H1 (cell line): ENCODE measurements at regions not wholly inside any gene's neighbourhood (a gene's known extent, or its start where the extent isn't known, plus 50 kb on each side); places are given as distances from the start of the nearest gene placed in this dataset.

Source experiments
- BACH1 ChIP-seq: IDR thresholded peaks from 2 replicates; pipeline ENCODE4 v1.6.1; 2012; ENCODE audit warnings: low read length, improper control_type of control experiment
- CHD2 ChIP-seq: IDR thresholded peaks from 2 replicates; pipeline ENCODE4 v1.6.1; 2012; ENCODE audit warnings: low read length, improper control_type of control experiment
- EP300 ChIP-seq, 2 experiments: IDR thresholded peaks; 1 replicate in 1 of 2; 2 replicates in 1 of 2; pipeline ENCODE4 v1.6.1; 2011 to 2012; ENCODE audit warnings: low read depth in 2 of 2, low read length in 2 of 2, mild to moderate bottlenecking in 2 of 2, borderline replicate concordance in 1 of 2, inconsistent platforms in 1 of 2, moderate library complexity in 1 of 2
- EZH2 ChIP-seq: fragments of 200-600 bp; sonication (generic); IDR thresholded peaks from 2 replicates; pipeline ENCODE4 v1.7.1; 2012; ENCODE audit warnings: low read depth, mild to moderate bottlenecking, moderate library complexity, low read length, inconsistent platforms; ENCODE audit not compliant: severe bottlenecking
- JUND ChIP-seq: IDR thresholded peaks from 2 replicates; pipeline ENCODE4 v1.6.1; 2011; ENCODE audit warnings: mild to moderate bottlenecking, improper control_type of control experiment, low read length
- POLR2A ChIP-seq, 2 experiments: IDR thresholded peaks; 1 replicate in 1 of 2; 2 replicates in 1 of 2; pipeline ENCODE4 v1.6.1; 2011; ENCODE audit warnings: low read depth in 2 of 2, low read length in 2 of 2, mild to moderate bottlenecking in 2 of 2; ENCODE audit errors: control extremely low read depth in 1 of 2
- POLR2AphosphoS5 ChIP-seq: IDR thresholded peaks from 2 replicates; pipeline ENCODE4 v1.6.1; 2011; ENCODE audit warnings: low read depth, low read length
- SIRT6 ChIP-seq: IDR thresholded peaks from one replicate; pipeline ENCODE4 v1.7.1; 2012; ENCODE audit warnings: low read length, inconsistent platforms
- SP2 ChIP-seq: IDR thresholded peaks from 2 replicates; pipeline ENCODE4 v1.6.1; 2012; ENCODE audit warnings: mild to moderate bottlenecking, low read length, inconsistent platforms
- TCF12 ChIP-seq: IDR thresholded peaks from 2 replicates; pipeline ENCODE4 v1.6.1; 2011; ENCODE audit warnings: low read depth, mild to moderate bottlenecking, low read length
- YY1 ChIP-seq: IDR thresholded peaks from 2 replicates; pipeline ENCODE4 v1.6.1; 2011; ENCODE audit warnings: low read depth, mild to moderate bottlenecking, low read length
- TF ChIP-seq, protein P1 (sequence below), 3 experiments: IDR thresholded peaks; 1 replicate in 2 of 3; 2 replicates in 1 of 3; pipeline versions ENCODE4 v1.5.1 to v1.6.1; 2011; ENCODE audit warnings: low read length in 3 of 3, mild to moderate bottlenecking in 3 of 3, inconsistent platforms in 2 of 3, low read depth in 1 of 3, moderate library complexity in 1 of 3; ENCODE audit not compliant: insufficient read depth in 1 of 3; ENCODE audit errors: control extremely low read depth in 1 of 3

DNA sequence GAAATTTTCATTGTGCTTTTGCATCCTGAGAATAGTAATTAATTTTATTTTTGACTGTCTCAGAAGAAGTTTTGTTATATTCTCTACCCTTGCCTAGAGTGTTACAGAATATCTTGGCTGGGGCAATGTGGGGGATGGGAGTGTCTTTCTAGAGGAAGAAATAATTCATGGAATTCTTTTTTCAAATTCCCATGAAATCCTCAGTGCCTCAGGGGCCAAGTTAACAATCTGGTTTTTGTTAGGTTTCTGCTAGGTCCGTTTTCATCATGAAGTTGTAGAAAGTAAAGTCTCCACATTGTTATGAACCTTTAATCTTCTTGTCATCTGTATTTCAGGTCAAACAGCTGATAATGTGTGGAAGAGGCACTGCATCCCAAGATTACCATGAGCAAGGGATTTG lies 145.6 kb upstream of the GYPC start:
- TF ChIP-seq CHD2 (no peak), SIRT6 (no peak), POLR2A (IDR thresholded peaks at IDR 0.05; ENCODE audit: control extremely low read depth in 1 of 2, low read depth in 2 of 2, low read length in 2 of 2) (no peak), POLR2AphosphoS5 (no peak), EZH2 (no peak), TCF12 (no peak), BACH1 (no peak), JUND (no peak), YY1 (no peak), SP2 (no peak), EP300 (IDR thresholded peaks at IDR 0.05; ENCODE audit: borderline replicate concordance in 1 of 2, low read depth in 2 of 2, low read length in 2 of 2) (no peak)
- TF ChIP-seq, protein P1, sequence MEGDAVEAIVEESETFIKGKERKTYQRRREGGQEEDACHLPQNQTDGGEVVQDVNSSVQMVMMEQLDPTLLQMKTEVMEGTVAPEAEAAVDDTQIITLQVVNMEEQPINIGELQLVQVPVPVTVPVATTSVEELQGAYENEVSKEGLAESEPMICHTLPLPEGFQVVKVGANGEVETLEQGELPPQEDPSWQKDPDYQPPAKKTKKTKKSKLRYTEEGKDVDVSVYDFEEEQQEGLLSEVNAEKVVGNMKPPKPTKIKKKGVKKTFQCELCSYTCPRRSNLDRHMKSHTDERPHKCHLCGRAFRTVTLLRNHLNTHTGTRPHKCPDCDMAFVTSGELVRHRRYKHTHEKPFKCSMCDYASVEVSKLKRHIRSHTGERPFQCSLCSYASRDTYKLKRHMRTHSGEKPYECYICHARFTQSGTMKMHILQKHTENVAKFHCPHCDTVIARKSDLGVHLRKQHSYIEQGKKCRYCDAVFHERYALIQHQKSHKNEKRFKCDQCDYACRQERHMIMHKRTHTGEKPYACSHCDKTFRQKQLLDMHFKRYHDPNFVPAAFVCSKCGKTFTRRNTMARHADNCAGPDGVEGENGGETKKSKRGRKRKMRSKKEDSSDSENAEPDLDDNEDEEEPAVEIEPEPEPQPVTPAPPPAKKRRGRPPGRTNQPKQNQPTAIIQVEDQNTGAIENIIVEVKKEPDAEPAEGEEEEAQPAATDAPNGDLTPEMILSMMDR (IDR thresholded peaks at IDR 0.05; ENCODE audit: control extremely low read depth in 1 of 3, insufficient read depth in 1 of 3, low read depth in 1 of 3, low read length in 3 of 3) = no peak
